GM12878 (cell line): ENCODE measurements at regions not wholly inside any gene's neighbourhood (a gene's known extent, or its start where the extent isn't known, plus 50 kb on each side); places are given as distances from the start of the nearest gene placed in this dataset.

ENCODE experiments used
- ATAC-seq: fragments of 200-7000 bp; cut with Tn5 transposase; 3 replicates; pipeline ENCODE4 v1.9.1; 2020; ENCODE audit warnings: mild to moderate bottlenecking, moderate library complexity
- BruUV-seq: library from RNA; stranded (reverse); fragments of 400-500 nt; replicated peaks from 2 replicates; lab custom pipeline; 2021; lab: Mats Ljungman, UMichigan
- CTCF ChIA-PET: fragments of 300-600 bp; sonication (Branson Sonifier 250); formaldehyde crosslinking; extraction: SDS; loops from one replicate; lab custom pipeline; 2021; ENCODE audit warnings: inconsistent platforms; lab: Yijun Ruan, JAX
- POLR2A ChIA-PET: fragments of 350-600 bp; formaldehyde crosslinking; extraction: SDS; loops from one replicate; lab custom pipeline; 2021; ENCODE audit warnings: inconsistent platforms; lab: Charles Lee
- RAD21 ChIA-PET: fragments of 300-600 bp; sonication (Branson Sonifier 250); formaldehyde crosslinking; loops from one replicate; lab custom pipeline; 2023; ENCODE audit warnings: antibody characterized with exemption; ENCODE audit not compliant: unreplicated experiment; lab: Charles Lee
- SMC1A ChIA-PET: fragments of 300-600 bp; sonication (Branson Sonifier 250); formaldehyde crosslinking; loops from one replicate; lab custom pipeline; 2023; ENCODE audit not compliant: unreplicated experiment, uncharacterized antibody; lab: Charles Lee
- DNase-seq: peaks from one replicate; pipeline ENCODE4 v3.0.0-alpha.2; 2011; ENCODE audit warnings: low read depth, low spot score
- FAIRE-seq: peaks from 3 replicates; lab custom pipeline; 2011; peaks lifted over from hg19 to GRCh38; lab: Jason Lieb, UNC
- H2AFZ ChIP-seq: 2 replicates; pipeline ENCODE4 v1.6.0; 2011; ENCODE audit warnings: low read depth, low read length, control low read depth; ENCODE audit not compliant: control insufficient read depth
- H3K27ac ChIP-seq: 2 replicates; pipeline ENCODE4 v1.5.1; 2011; ENCODE audit warnings: control low read depth; ENCODE audit not compliant: control insufficient read depth, insufficient read depth
- H3K27me3 ChIP-seq, 2 experiments: replicated peaks in 1 of 2; 2 replicates each; pipeline versions ENCODE4 v1.6.0 to v1.6.1; 2011; ENCODE audit warnings: low read length in 1 of 2; ENCODE audit not compliant: control insufficient read depth in 2 of 2, insufficient read depth in 2 of 2
- H3K36me3 ChIP-seq, 2 experiments: 2 replicates each; pipeline ENCODE4 v1.5.1; 2011; ENCODE audit warnings: low read length in 1 of 2; ENCODE audit not compliant: control insufficient read depth in 2 of 2, insufficient read depth in 2 of 2
- H3K4me1 ChIP-seq: 2 replicates; pipeline ENCODE4 v1.6.1; 2011; ENCODE audit warnings: mild to moderate bottlenecking, low read length, moderate library complexity, mixed read lengths; ENCODE audit not compliant: control insufficient read depth, insufficient read depth
- H3K4me2 ChIP-seq: 2 replicates; pipeline ENCODE4 v1.6.0; 2011; ENCODE audit warnings: control low read depth; ENCODE audit not compliant: control insufficient read depth, insufficient read depth
- H3K4me3 ChIP-seq: fragments of 200-600 bp; sonication (generic); 2 replicates; pipeline ENCODE4 v1.5.1; 2016
- H3K79me2 ChIP-seq: 2 replicates; pipeline ENCODE4 v1.6.0; 2011; ENCODE audit warnings: low read length; ENCODE audit not compliant: control insufficient read depth, insufficient read depth
- H3K9ac ChIP-seq: 2 replicates; pipeline ENCODE4 v1.8.0; 2011; ENCODE audit warnings: low read length, control low read depth, mixed read lengths; ENCODE audit not compliant: control insufficient read depth, insufficient read depth
- H3K9me3 ChIP-seq: replicated peaks from 3 replicates; pipeline ENCODE4 v1.5.1; 2011; ENCODE audit warnings: mild to moderate bottlenecking, low read length; ENCODE audit not compliant: control insufficient read depth, insufficient read depth
- H4K20me1 ChIP-seq: 2 replicates; pipeline ENCODE4 v1.6.0; 2011; ENCODE audit not compliant: control insufficient read depth, insufficient read depth
- HCFC1 ChIP-seq: fragments of 150-350 bp; IDR thresholded peaks from 2 replicates; pipeline ENCODE4 v1.6.1; 2014; ENCODE audit warnings: low read length
- IKZF1 ChIP-seq: fragments of 450-650 bp; conservative IDR thresholded peaks from 2 replicates; pipeline ENCODE4 v1.6.1; 2017; ENCODE audit warnings: antibody characterized with exemption, mild to moderate bottlenecking
- NFIC ChIP-seq: IDR thresholded peaks from 2 replicates; pipeline ENCODE4 v1.6.1; 2012; ENCODE audit warnings: low read depth, mild to moderate bottlenecking, inconsistent platforms, low read length, moderate library complexity
- NFYA ChIP-seq: IDR thresholded peaks from 2 replicates; pipeline ENCODE4 v1.6.1; 2011; ENCODE audit warnings: low read depth, mild to moderate bottlenecking, low read length, improper control_type of control experiment, borderline replicate concordance
- NRF1 ChIP-seq: conservative IDR thresholded peaks from 2 replicates; pipeline ENCODE4 v1.6.1; 2011; ENCODE audit warnings: mild to moderate bottlenecking, low read depth, low read length, improper control_type of control experiment
- PBX3 ChIP-seq: IDR thresholded peaks from 2 replicates; pipeline ENCODE4 v1.6.1; 2011; ENCODE audit warnings: mild to moderate bottlenecking, low read depth, low read length, moderate library complexity; ENCODE audit not compliant: insufficient replicate concordance
- SP1 ChIP-seq: IDR thresholded peaks from one replicate; pipeline ENCODE4 v1.6.1; 2011; ENCODE audit warnings: low read depth, low read length
- TAF1 ChIP-seq: IDR thresholded peaks from 2 replicates; pipeline ENCODE4 v1.6.1; 2011; ENCODE audit warnings: mild to moderate bottlenecking, low read depth, low read length, borderline replicate concordance
- ZNF274 ChIP-seq: IDR thresholded peaks from one replicate; pipeline ENCODE4 v1.8.0; 2011; ENCODE audit not compliant: insufficient read length, insufficient read depth
- ZNF384 ChIP-seq: IDR thresholded peaks from 2 replicates; pipeline ENCODE4 v1.6.1; 2012; ENCODE audit warnings: low read depth, mild to moderate bottlenecking, low read length, improper control_type of control experiment, borderline replicate concordance
- WGBS: methylation state at CpG from one replicate; pipeline ENCODE4 v1.1.6; 2016; ENCODE audit warnings: low lambda C conversion rate; ENCODE audit not compliant: insufficient replicate concordance, insufficient coverage; ENCODE audit errors: missing lambda C conversion rate; 5-methylcytosine and 5-hydroxymethylcytosine counted together
- in situ Hi-C: fragments of 300-500 bp; cut with MboI; formaldehyde crosslinking; loops from 9 replicates; pipeline ENCODE4 v1.14.3; 2018; ENCODE audit warnings: mixed read lengths
- intact Hi-C: fragments of 100-400 bp; cut with micrococcal nuclease; formaldehyde crosslinking; loops from one replicate; pipeline ENCODE4 v1.14.2; 2022; ENCODE audit not compliant: unreplicated experiment
- TF ChIP-seq, protein P1 (sequence below): IDR thresholded peaks from 2 replicates; pipeline ENCODE4 v1.6.1; 2011; ENCODE audit warnings: low read depth, low read length, improper control_type of control experiment, borderline replicate concordance
- TF ChIP-seq, protein P2 (sequence below): fragments of 450-650 bp; formaldehyde crosslinking; IDR thresholded peaks from 2 replicates; pipeline ENCODE4 v1.5.0; 2022; ENCODE audit warnings: mild to moderate bottlenecking, missing genetic modification characterization

- Histone ChIP-seq H3K4me1 (no peaks in the 10 kb centered on the region), H3K79me2 (no peaks in the 10 kb centered on the region), H3K9me3 (no peaks in the 10 kb centered on the region), H3K4me2 (no peak overlapping the region), H3K27ac (no peak overlapping the region), H2AFZ (no peak overlapping the region), H4K20me1 (no peaks in the 10 kb centered on the region), H3K9ac (no peak overlapping the region), H3K4me3 (no peak overlapping the region), H3K36me3 (no peaks in the 10 kb centered on the region), H3K27me3 (no peaks in the 10 kb centered on the region)
- intact Hi-C loops: no loop called here
- no TSS peak for BruUV-seq
- ChIA-PET RAD21 (no interaction called here), SMC1A (no interaction called here), CTCF (no interaction called here), POLR2A (no interaction called here)
- TF ChIP-seq ZNF274 (no peak), HCFC1 (no peak)
- TF ChIP-seq, protein P1, sequence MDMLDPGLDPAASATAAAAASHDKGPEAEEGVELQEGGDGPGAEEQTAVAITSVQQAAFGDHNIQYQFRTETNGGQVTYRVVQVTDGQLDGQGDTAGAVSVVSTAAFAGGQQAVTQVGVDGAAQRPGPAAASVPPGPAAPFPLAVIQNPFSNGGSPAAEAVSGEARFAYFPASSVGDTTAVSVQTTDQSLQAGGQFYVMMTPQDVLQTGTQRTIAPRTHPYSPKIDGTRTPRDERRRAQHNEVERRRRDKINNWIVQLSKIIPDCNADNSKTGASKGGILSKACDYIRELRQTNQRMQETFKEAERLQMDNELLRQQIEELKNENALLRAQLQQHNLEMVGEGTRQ: no peak
- no peak for FAIRE-seq
- in situ Hi-C loops: no loop called here
- no peak for DNase-seq
- 23% methylated on average over 3 of the region's 3 CpGs for WGBS
- ATAC-seq: no peak
Observed at GRCh38 chr5:120082316-120083068, 381.6 kb upstream of the PRR16 start.

- no peak overlapping the region for H3K27ac ChIP-seq
- no peaks in the 10 kb centered on the region for H3K4me1 ChIP-seq
- H4K20me1 ChIP-seq: no peaks in the 10 kb centered on the region
- no peak for FAIRE-seq
- in situ Hi-C loops: no loop called here
- no peaks in the 10 kb centered on the region for H3K27me3 ChIP-seq
- ChIA-PET CTCF (no interaction called here), RAD21 (no interaction called here), POLR2A (no interaction called here), SMC1A (no interaction called here)
- no peak overlapping the region for H2AFZ ChIP-seq
- intact Hi-C loops: no loop called here
- H3K4me3 ChIP-seq: no peak overlapping the region
- no peaks in the 10 kb centered on the region for H3K79me2 ChIP-seq
- DNase-seq: no peak
- no peaks in the 10 kb centered on the region for H3K9me3 ChIP-seq
- no peak overlapping the region for H3K9ac ChIP-seq
- no TSS peak for BruUV-seq
- no peaks in the 10 kb centered on the region for H3K36me3 ChIP-seq
- no peak for ATAC-seq
- H3K4me2 ChIP-seq: no peak overlapping the region
- TF ChIP-seq TAF1: no peak
- no peak for TF ChIP-seq SP1
- TF ChIP-seq IKZF1: no peak
- TF ChIP-seq NFYA: no peak
- TF ChIP-seq NRF1: no peak
- TF ChIP-seq NFIC: no peak
- TF ChIP-seq, protein P2, sequence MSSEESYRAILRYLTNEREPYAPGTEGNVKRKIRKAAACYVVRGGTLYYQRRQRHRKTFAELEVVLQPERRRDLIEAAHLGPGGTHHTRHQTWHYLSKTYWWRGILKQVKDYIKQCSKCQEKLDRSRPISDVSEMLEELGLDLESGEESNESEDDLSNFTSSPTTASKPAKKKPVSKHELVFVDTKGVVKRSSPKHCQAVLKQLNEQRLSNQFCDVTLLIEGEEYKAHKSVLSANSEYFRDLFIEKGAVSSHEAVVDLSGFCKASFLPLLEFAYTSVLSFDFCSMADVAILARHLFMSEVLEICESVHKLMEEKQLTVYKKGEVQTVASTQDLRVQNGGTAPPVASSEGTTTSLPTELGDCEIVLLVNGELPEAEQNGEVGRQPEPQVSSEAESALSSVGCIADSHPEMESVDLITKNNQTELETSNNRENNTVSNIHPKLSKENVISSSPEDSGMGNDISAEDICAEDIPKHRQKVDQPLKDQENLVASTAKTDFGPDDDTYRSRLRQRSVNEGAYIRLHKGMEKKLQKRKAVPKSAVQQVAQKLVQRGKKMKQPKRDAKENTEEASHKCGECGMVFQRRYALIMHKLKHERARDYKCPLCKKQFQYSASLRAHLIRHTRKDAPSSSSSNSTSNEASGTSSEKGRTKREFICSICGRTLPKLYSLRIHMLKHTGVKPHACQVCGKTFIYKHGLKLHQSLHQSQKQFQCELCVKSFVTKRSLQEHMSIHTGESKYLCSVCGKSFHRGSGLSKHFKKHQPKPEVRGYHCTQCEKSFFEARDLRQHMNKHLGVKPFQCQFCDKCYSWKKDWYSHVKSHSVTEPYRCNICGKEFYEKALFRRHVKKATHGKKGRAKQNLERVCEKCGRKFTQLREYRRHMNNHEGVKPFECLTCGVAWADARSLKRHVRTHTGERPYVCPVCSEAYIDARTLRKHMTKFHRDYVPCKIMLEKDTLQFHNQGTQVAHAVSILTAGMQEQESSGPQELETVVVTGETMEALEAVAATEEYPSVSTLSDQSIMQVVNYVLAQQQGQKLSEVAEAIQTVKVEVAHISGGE (CRISPR knock-in tag): no peak
- TF ChIP-seq PBX3: no peak
- no peak for TF ChIP-seq ZNF384
Observed at GRCh38 chr5:120083851-120084542, 380.1 kb upstream of the PRR16 start.
